ENCODE measurements at regions not wholly inside any gene's neighbourhood (a gene's known extent, or its start where the extent isn't known, plus 50 kb on each side); places are given as distances from the start of the nearest gene placed in this dataset.

DNA sequence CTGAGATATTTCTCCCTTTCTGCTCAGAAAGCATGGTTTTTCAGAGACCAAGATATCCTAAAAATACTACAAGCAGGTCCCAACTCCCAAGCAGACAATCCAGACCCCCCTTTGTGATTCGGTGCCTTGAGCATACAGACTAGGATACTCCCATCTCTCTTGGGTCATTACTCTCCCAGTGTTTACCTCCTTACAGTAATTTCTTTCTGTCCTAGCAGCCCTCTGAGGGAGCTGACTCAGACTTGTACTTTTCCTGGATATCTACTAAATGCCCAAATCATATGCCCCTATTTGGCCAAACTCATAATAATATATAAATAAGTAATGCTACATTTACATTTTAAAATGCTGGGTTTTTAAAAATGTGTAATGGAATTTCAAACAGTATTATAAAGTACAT, 355.6 kb downstream of the LRIG3 start:
- Histone ChIP-seq H3K36me3 (no peaks in the 10 kb centered on the region), H3K27me3 (no peaks in the 10 kb centered on the region), H3K4me1 (no peaks in the 10 kb centered on the region), H3K9me3 (no peaks in the 10 kb centered on the region), H3K27ac (no peak overlapping the region), H3K4me3 (no peak overlapping the region)
- DNase-seq (no peak), FAIRE-seq (no peak), ATAC-seq (no peak)
- TF ChIP-seq, protein P1, sequence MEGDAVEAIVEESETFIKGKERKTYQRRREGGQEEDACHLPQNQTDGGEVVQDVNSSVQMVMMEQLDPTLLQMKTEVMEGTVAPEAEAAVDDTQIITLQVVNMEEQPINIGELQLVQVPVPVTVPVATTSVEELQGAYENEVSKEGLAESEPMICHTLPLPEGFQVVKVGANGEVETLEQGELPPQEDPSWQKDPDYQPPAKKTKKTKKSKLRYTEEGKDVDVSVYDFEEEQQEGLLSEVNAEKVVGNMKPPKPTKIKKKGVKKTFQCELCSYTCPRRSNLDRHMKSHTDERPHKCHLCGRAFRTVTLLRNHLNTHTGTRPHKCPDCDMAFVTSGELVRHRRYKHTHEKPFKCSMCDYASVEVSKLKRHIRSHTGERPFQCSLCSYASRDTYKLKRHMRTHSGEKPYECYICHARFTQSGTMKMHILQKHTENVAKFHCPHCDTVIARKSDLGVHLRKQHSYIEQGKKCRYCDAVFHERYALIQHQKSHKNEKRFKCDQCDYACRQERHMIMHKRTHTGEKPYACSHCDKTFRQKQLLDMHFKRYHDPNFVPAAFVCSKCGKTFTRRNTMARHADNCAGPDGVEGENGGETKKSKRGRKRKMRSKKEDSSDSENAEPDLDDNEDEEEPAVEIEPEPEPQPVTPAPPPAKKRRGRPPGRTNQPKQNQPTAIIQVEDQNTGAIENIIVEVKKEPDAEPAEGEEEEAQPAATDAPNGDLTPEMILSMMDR (IDR thresholded peaks at IDR 0.05) = no peak
- intact Hi-C loops (cut with DNase I) = no loop called here
- 33 to 40% methylated on average over 1 of the region's 1 CpG for WGBS, 2 donors

GRCh38 chr12:58566599-58566998, 353.7 kb downstream of the LRIG3 start:
- no peak for ATAC-seq
- H3K9me3 ChIP-seq = no peaks in the 10 kb centered on the region
- H3K4me3 ChIP-seq = no peak overlapping the region
- no peak overlapping the region for H3K27ac ChIP-seq
- WGBS, 2 donors = 78 to 86% methylated on average over 3 of the region's 3 CpGs
- no peaks in the 10 kb centered on the region for H3K36me3 ChIP-seq
- TF ChIP-seq, protein P1 (IDR thresholded peaks at IDR 0.05) = no peak
- no peak for DNase-seq
- no peaks in the 10 kb centered on the region for H3K4me1 ChIP-seq
- FAIRE-seq = no peak
- no peaks in the 10 kb centered on the region for H3K27me3 ChIP-seq
- intact Hi-C loops (cut with DNase I) = no loop called here

GRCh38 chr12:58567189-58567588, 353.1 kb downstream of the LRIG3 start:
- intact Hi-C loops (cut with DNase I) = no loop called here
- TF ChIP-seq, protein P1 (IDR thresholded peaks at IDR 0.05) = no peak
- Histone ChIP-seq H3K27ac (no peak overlapping the region), H3K9me3 (no peaks in the 10 kb centered on the region), H3K4me3 (no peak overlapping the region), H3K36me3 (no peaks in the 10 kb centered on the region), H3K4me1 (no peaks in the 10 kb centered on the region), H3K27me3 (no peaks in the 10 kb centered on the region)
- WGBS, 2 donors = 90 to 94% methylated on average over 1 of the region's 1 CpG
- FAIRE-seq = no peak
- no peak for DNase-seq
- ATAC-seq = no peak

GRCh38 chr12:58570411-58570810, 349.9 kb downstream of the LRIG3 start:
- H3K4me3 ChIP-seq = no peak overlapping the region
- 87 to 97% methylated on average over 1 of the region's 1 CpG for WGBS, 2 donors
- no peak for DNase-seq
- no peaks in the 10 kb centered on the region for H3K4me1 ChIP-seq
- TF ChIP-seq, protein P1 (IDR thresholded peaks at IDR 0.05) = no peak
- intact Hi-C loops (cut with DNase I) = no loop called here
- ATAC-seq = no peak
- no peak overlapping the region for H3K27ac ChIP-seq
- H3K9me3 ChIP-seq = no peaks in the 10 kb centered on the region
- no peaks in the 10 kb centered on the region for H3K27me3 ChIP-seq
- H3K36me3 ChIP-seq = no peaks in the 10 kb centered on the region
- FAIRE-seq = no peak

DNA sequence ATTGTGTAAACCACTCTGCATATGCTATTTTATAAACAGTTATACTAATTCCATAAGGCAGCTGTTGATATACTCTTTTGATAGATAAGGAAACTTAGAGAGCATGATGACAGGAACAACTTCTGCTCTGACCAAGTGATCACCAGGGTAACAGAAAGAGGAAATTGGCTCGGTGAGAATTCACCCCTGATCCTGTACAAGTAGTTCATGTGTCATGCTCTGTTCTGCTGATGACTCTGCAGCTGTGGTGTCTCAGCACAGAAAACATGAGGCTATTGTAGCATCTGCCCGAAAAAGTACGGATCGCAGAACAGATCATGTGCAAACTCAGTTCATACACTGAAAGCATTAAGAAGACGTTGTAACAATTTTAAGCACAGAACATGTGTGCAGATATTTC, 345.0 kb downstream of the LRIG3 start:
- H3K36me3 ChIP-seq = no peaks in the 10 kb centered on the region
- H3K4me1 ChIP-seq = no peaks in the 10 kb centered on the region
- H3K9me3 ChIP-seq = no peaks in the 10 kb centered on the region
- no peak overlapping the region for H3K27ac ChIP-seq
- H3K27me3 ChIP-seq = no peaks in the 10 kb centered on the region
- DNase-seq (no peak), FAIRE-seq (no peak), ATAC-seq (peak in 3 of 4 donors; percentile 31 to 72 (median 43))
- no peak overlapping the region for H3K4me3 ChIP-seq
- WGBS, 2 donors = 64 to 68% methylated on average over 5 of the region's 5 CpGs
- TF ChIP-seq, protein P1 (IDR thresholded peaks at IDR 0.05) = no peak
- intact Hi-C loops (cut with DNase I) = no loop called here
